Mucosa of descending colon (tissue), 3 donors: ENCODE measurements at regions not wholly inside any gene's neighbourhood (a gene's known extent, or its start where the extent isn't known, plus 50 kb on each side); places are given as distances from the start of the nearest gene placed in this dataset.
A peak's percentile ranks its signal among the peaks of the same experiment; 100 is the strongest.

Experiments used
- ATAC-seq: fragments of 200-7000 bp; cut with Tn5 transposase; one replicate; pipeline ENCODE4 v1.9.1; 2020; ENCODE audit warnings: mild to moderate bottlenecking, moderate library complexity
- DNase-seq, 3 donors: peaks; one replicate each; pipeline ENCODE4 v3.0.0-alpha.2; 2020
- H3K36me3 ChIP-seq: fragments of 200-600 bp; one replicate; pipeline ENCODE4 v1.8.0; 2021; ENCODE audit warnings: low read depth, mild to moderate bottlenecking
- H3K4me1 ChIP-seq: fragments of 200-600 bp; one replicate; pipeline ENCODE4 v1.8.0; 2021; ENCODE audit warnings: low read depth, mild to moderate bottlenecking
- H3K4me3 ChIP-seq: fragments of 200-600 bp; one replicate; pipeline ENCODE4 v1.8.0; 2021; ENCODE audit warnings: mild to moderate bottlenecking
- H3K9me3 ChIP-seq: fragments of 200-600 bp; one replicate; pipeline ENCODE4 v1.8.0; 2021; ENCODE audit warnings: mild to moderate bottlenecking
- intact Hi-C, 2 donors: fragments of 100-400 bp; cut with DNase I in 1 of 2; cut with micrococcal nuclease in 1 of 2; formaldehyde crosslinking; loops; one replicate each; pipeline versions ENCODE4 v1.11.0 to v1.11.1; 2022; cut with DNase I, micrococcal nuclease
- TF ChIP-seq, protein P1 (sequence below): fragments of 200-600 bp; IDR thresholded peaks from one replicate; pipeline ENCODE4 v1.8.0; 2022; ENCODE audit warnings: antibody characterized with exemption, mild to moderate bottlenecking
- donor health status: DM: no; HTN: no; CAD: no; lungs with moderate emphysema.
- donor health status: DM: no; HTN: no; CAD: no.
- donor health status: DM: no; HTN: yes; CAD: no.

DNA sequence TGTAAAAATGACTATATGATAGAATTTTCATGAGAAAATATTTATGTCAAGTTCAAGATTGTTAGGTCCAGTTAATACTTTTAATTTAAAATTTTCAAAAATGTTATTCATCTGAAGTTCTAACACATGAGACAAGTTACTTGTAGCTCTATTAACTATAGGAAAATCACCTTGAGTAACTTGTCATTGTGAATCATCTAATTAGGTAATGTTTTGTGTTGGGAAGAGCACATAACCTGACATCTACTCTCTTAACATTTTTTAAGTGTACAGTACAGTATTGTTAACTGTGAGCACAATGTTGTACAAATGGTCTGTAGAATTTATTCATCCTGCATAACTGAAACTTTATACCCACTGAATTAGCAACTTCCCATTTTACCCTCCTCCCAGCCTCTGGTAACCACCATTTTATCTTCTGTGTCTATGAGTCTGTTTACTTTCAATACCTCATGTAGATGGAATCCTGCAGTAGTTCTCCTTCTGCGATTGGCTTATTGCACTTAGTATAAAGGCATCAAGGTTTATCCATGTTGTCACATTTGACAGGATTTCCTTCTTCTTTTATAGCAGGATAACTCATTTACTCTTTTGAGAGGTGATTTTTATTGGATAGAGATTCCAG lies 54.6 kb downstream of the ARL4A start:
- no peaks in the 10 kb centered on the region for H3K9me3 ChIP-seq
- ATAC-seq = peak; percentile 49
- no peak overlapping the region for H3K4me3 ChIP-seq
- no peaks in the 10 kb centered on the region for H3K36me3 ChIP-seq
- no peaks in the 10 kb centered on the region for H3K4me1 ChIP-seq
- TF ChIP-seq, protein P1, sequence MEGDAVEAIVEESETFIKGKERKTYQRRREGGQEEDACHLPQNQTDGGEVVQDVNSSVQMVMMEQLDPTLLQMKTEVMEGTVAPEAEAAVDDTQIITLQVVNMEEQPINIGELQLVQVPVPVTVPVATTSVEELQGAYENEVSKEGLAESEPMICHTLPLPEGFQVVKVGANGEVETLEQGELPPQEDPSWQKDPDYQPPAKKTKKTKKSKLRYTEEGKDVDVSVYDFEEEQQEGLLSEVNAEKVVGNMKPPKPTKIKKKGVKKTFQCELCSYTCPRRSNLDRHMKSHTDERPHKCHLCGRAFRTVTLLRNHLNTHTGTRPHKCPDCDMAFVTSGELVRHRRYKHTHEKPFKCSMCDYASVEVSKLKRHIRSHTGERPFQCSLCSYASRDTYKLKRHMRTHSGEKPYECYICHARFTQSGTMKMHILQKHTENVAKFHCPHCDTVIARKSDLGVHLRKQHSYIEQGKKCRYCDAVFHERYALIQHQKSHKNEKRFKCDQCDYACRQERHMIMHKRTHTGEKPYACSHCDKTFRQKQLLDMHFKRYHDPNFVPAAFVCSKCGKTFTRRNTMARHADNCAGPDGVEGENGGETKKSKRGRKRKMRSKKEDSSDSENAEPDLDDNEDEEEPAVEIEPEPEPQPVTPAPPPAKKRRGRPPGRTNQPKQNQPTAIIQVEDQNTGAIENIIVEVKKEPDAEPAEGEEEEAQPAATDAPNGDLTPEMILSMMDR = no peak
- intact Hi-C loops = no loop called here
- DNase-seq = no peak

- H3K4me1 ChIP-seq = no peaks in the 10 kb centered on the region
- H3K36me3 ChIP-seq = no peaks in the 10 kb centered on the region
- H3K4me3 ChIP-seq = no peak overlapping the region
- no peak for DNase-seq
- no peaks in the 10 kb centered on the region for H3K9me3 ChIP-seq
- no peak for ATAC-seq
- intact Hi-C loops = no loop called here
- TF ChIP-seq, protein P1 = no peak
Measured at GRCh38 chr7:12746211-12746610, 58.8 kb downstream of the ARL4A start.

DNA sequence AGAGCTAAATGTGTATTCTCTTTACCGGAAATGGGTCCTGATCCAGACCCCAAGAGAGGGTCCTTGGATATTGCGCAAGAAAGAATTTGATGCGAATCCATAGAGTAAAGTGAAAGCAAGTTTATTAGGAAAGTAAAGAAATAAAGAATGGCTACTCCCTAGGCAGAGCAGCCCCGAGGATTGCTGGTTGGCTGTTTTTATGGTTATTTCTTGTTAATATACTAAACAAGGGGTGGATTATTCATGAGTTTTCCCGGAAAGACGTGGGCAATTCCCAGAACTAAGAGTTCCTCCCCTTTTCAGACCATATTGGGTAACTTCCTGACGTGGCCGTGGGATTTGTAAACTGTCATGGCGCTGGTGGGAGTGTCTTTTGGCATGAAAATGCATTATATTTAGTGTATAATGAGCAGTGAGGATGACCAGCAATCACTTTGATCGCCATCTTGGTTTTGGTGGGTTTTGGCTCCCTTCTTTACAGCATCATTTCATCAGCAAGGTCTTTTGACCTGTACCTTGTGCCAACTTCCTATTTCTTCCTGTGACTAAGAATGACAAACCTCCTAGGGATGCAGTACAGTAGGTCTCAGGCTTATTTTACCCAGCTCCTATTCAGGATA lies 60.4 kb downstream of the ARL4A start:
- H3K4me1 ChIP-seq = no peaks in the 10 kb centered on the region
- no peaks in the 10 kb centered on the region for H3K36me3 ChIP-seq
- intact Hi-C loops = no loop called here
- TF ChIP-seq, protein P1 = no peak
- H3K9me3 ChIP-seq = no peaks in the 10 kb centered on the region
- no peak for DNase-seq
- ATAC-seq = no peak
- H3K4me3 ChIP-seq = no peak overlapping the region

- Histone ChIP-seq H3K4me3 (no peak overlapping the region), H3K9me3 (no peaks in the 10 kb centered on the region), H3K36me3 (no peaks in the 10 kb centered on the region), H3K4me1 (no peaks in the 10 kb centered on the region)
- TF ChIP-seq, protein P1 = no peak
- DNase-seq = no peak
- intact Hi-C loops = no loop called here
- ATAC-seq = no peak
Measured at GRCh38 chr7:12749069-12749468, 61.6 kb downstream of the ARL4A start.

DNA sequence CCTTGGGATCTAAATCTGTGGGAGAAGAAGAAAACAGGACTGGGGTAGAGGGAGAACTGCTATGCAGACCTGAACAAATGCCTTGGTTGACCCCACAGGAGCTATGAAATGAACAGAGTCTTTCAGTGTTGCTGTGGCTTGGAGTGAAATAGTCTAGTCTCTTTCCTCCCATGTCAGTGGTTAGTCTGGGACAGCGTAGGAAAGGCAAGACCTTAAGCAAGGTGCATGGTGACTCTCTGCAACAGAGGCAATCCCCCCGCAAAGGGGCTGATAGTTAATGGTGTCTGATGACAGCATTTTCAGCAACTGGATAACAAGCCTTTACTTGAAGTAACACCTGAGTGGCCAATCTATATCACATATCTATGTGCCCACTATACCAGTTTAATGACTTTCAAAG lies 62.3 kb downstream of the ARL4A start:
- ATAC-seq = no peak
- no peaks in the 10 kb centered on the region for H3K36me3 ChIP-seq
- TF ChIP-seq, protein P1 = no peak
- intact Hi-C loops = no loop called here
- no peak overlapping the region for H3K4me3 ChIP-seq
- H3K9me3 ChIP-seq = no peaks in the 10 kb centered on the region
- H3K4me1 ChIP-seq = no peaks in the 10 kb centered on the region
- DNase-seq = no peak

- TF ChIP-seq, protein P1 = no peak
- intact Hi-C loops = no loop called here
- Histone ChIP-seq H3K9me3 (no peaks in the 10 kb centered on the region), H3K36me3 (no peaks in the 10 kb centered on the region), H3K4me3 (no peak overlapping the region), H3K4me1 (no peaks in the 10 kb centered on the region)
- DNase-seq (no peak), ATAC-seq (no peak)
Measured at GRCh38 chr7:12751764-12752163, 64.3 kb downstream of the ARL4A start.
